NCI-H2107 treated with DMSO at 0.1 percent for 48 hours (cell line): ENCODE measurements at regions not wholly inside any gene's neighbourhood (a gene's known extent, or its start where the extent isn't known, plus 50 kb on each side); places are given as distances from the start of the nearest gene placed in this dataset.

Experiments used
- DNase-seq: peaks from one replicate; lab custom pipeline; 2025; ENCODE audit not compliant: unreplicated experiment; lab: John Stamatoyannopoulos, UW

DNA sequence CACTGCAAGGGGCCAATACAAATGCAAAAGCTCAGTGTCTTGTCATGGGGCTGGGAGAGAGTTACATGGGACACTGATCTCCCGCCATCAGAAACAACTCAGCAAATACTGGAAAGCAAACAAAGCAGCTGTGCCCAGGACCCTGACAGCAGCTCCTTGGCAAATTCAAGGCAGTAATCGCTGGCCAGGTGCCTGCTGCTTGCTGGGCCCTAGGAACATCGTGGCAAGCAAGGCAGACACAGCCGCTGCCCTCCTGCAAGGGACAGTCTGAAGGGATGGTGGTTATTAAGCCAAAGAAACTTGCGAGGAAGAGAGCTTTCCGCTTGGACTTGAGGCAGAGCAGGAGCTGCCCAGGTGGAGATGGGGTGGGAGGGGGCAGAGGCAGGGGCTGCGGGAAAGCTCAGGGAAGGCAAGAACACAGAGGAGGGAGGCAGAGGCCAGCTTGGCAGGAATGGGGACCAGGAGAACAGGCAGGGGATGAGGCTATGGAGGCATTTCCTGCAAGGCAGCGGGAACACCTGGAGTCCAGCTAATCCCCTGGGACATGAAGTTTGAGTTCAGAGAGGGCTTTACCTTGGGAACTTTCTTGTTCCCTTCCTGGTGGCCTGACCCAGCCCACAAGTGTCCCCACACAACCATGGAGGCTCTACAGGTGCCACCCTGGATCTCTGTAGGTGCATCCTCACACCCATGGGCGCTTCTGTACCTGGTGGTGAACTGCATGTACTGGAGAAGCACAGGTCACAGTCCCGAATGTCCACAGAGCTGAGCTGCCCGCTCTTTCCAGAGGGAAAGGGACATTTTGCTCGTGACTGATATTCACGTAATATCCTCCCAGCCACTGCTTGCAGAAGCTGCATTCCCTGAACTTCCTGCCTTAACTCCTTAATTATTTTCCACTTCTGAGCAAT lies 78.7 kb upstream of the ATP2B2 start:
- DNase-seq, result no peak

DNA sequence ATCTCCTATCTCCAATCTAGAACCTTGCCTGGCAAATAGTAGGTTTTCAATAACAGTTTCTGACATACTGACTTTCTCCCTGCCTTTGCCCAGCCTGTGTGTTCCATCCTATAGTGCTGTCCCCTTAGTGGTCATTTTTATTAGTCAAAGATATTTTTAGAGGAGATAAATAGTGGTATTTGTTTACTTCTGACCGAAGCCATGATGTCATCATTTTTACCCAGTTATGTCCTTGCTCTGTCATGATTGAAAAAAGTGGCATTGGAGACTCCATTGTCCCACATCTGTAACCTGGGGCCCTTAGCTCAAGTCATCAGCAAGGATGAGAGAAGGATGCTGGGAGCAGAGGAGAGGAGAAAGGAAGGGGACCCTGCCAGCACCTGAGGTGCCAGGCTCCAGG lies 80.6 kb upstream of the ATP2B2 start:
- DNase-seq, result no peak

GRCh38 chr3:10594915-10595314 lies 89.5 kb upstream of the ATP2B2 start:
- DNase-seq, result no peak

GRCh38 chr3:10596746-10597448 lies 91.5 kb upstream of the ATP2B2 start:
- no peak for DNase-seq

GRCh38 chr3:10597733-10598132 lies 92.3 kb upstream of the ATP2B2 start:
- DNase-seq, result no peak

DNA sequence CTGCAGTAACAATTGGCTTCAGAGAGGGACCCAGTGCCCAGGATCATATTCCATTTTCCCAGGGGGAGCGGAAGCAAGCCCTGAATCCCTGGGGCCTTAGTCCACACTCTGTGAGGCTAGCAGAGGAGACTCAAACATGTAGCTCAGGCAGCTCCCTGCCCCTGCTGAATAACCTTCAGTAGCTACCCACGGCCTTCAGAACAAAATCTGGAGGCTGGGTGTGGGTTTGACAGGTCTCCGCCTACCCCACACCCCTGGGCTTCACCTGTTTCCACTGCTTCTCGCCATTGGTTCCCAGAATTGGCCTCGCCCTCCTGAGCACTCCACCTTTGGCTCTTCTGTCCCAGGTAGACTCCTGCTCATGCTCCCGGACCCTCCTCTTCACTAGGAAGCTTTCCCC lies 93.6 kb upstream of the ATP2B2 start:
- peak; percentile 70 for DNase-seq

DNA sequence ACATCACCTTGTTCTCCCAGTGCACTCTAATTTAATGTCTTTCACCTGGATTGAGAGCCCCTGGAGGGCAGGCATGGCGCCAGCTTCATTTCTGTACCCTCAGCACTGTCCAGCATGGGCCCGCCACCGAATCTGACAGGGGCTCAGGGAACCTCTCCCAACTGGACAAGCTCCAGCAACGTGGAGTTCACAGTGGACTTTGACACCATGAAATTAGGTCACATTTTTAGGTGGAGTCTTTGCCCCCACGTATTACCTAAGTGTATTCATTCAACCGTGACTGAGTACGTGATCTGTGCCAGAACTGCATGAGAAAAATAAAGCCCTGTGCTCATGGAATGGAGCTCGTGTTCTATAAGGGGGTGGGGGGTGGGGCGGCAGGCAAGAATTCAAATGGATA lies 94.1 kb upstream of the ATP2B2 start:
- DNase-seq, result peak; percentile 59

DNA sequence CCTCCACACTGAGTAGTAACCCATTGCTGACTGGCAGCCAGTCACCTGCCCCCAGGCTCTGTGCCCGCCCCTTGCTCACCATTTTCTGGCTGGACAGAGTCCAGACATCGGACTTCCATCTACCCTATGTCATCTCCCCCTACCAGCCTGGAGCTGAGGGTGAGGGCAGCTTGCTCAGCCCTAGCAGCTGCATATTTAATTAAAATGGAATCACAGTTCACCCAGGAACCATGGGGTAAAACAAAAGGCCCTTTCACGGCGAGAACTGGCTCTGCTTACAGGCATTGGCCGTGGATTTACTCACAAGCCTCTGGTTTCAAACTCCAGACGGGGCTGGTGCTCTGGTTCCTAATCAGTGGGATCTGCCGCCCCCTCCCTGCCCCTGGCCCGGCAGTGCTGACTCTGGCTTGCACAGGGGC lies 94.9 kb upstream of the ATP2B2 start:
- DNase-seq, result no peak

DNA sequence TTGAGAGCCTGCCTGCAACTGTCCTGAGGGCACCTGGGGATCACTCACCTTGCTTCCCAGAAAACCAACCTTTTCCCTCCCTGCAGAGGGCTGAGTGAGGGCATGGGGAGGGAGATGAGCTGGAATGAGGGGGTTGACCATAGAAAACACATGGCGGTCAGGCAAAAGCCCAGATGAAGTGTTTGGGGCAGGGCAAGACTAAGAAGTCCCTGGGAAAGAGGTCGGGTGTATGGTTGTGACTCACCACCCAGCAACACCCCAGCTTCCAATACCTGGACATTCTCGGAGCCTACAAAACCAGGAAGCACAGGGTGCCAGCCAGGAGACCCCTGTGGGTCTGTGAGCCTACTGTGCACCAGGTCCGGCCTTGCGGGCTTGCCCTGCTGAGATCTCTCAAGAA lies 95.3 kb upstream of the ATP2B2 start:
- no peak for DNase-seq

- no peak for DNase-seq
Measured at GRCh38 chr3:10601151-10601856, 95.9 kb upstream of the ATP2B2 start.

DNA sequence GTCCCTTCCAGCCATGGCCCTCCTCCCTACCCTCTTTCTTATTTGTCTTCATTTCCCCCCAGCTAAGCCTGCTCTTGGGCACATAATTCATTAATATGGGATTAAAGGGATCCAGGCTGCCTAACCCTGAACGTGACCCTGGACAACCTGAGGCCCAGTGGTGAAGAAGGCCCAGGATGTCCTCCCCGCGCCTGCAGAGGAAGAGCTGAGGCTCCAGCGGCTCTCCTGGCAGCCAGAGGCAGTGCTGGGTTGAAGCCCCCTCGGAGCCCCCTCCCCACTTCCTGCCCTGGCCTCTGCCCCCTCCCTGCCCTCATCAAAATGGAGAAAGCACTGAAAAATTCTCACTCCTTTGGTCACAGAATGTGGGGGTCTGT lies 96.5 kb upstream of the ATP2B2 start:
- DNase-seq, result no peak

DNA sequence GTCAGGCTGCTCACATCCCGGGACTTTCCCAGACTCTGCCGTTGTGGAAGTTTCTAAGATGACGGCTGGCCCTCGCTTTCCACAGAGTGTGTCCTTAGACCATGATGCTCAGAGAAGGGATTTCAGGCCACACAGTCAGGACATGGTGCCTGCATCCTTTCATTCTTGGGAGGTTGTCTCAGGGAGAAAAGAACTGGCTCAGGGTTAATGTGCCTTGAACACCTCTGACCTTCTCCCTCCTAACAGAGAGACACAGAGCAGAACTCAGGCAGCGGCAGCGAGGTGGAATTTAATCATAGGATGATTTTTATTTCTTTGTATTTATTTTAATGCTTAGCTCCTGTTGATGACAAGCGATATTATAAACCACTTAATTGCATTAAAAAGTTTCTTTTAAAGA lies 96.9 kb upstream of the ATP2B2 start:
- no peak for DNase-seq

- DNase-seq, result peak; percentile 11
Measured at GRCh38 chr3:10602769-10603768, 97.7 kb upstream of the ATP2B2 start.

GRCh38 chr3:10609134-10609533 lies 103.7 kb upstream of the ATP2B2 start:
- DNase-seq, result no peak

DNA sequence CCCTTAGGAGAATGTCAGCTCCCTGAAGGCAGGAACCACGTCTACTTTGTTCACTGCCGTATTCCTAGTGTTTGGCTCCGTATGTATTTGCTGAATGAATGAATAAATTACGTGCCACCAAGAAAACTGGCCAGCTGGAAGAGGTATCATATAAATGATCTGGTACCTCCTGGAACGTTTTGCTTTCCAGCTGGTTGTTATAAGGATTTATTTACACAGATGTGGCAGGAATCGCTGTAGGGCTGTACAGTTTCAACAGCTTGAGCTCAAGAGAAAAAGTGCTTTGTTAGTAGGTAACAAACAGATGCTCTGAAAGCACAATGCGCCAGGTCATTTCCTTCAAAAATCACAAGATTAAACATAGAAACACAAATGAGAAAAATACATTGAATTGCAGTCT lies 108.8 kb upstream of the ATP2B2 start:
- peak; percentile 13 for DNase-seq

GRCh38 chr3:10615715-10616114 lies 110.3 kb upstream of the ATP2B2 start:
- DNase-seq, result no peak

DNA sequence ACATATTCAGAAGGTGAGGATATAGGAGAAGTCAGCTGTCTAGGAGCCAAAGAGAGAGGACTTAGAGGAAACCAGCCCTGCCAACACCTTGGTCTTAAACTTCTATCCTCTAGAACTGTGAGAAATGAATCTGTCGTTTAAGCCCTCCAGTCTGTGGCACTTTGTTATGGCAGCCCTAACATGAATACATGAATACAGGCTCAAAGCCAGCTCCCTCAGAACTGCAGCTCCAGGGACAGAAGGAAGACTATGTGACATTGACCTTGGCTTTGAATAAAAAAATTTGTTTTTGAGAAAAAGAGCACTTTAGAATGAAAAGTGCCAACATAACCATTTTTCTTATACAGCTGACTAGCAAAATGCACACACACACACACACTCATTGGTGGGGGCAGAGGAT lies 110.9 kb upstream of the ATP2B2 start:
- DNase-seq, result no peak

DNA sequence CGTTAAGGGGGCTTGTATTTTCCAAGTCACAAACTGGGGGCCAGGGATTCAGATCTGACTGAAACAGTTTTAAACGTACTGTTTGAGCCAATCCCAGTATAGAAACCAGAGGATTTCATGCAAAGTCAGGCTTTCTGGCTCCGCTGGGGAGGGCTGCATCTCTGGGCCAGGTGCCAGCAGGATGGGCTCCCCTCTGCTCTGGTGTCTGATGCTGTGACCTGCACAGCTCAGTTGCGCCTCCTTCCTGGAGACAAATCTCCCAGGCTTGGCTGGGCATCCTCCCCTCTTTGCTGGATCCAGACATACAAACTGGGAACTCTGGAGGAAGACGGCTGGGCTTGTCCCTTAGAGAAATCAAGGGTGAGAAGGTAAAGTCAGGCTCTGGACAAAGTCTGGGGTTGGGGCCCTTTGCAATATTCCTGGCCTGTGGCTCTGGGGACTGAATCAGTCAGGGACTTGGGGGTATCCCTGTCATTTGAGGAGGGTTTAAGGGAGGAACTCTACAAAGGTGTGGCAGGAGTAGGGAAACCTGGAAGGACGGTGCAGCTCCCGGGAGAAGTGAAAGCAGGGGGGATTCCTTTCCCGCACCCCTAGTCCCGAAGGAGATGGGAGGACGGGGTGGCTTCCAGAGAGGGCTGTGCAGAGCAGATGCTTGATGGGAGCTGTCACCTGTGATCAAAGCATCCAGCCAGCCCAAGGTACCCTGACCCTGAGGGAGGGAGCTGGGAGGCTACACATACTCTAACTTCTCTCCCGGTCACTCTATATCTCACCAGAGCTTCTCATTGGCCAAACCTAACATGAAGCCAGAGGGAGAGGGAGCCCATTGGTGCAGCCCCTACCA lies 114.8 kb upstream of the ATP2B2 start:
- no peak for DNase-seq

DNA sequence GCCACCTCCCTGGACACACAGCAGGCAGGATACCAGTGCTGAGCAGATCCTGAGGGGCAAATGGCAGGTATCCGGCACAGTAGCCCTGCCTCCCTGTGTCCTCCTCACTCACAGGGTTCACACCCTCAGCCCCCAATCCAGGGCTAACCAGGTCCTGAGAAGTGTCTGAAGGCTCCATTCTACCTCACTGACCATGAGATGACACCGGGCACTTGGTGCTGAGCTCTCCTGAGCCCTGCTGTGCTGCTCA lies 115.4 kb upstream of the ATP2B2 start:
- DNase-seq, result no peak
